DND-41 (cell line): ENCODE measurements at regions not wholly inside any gene's neighbourhood (a gene's known extent, or its start where the extent isn't known, plus 50 kb on each side); places are given as distances from the start of the nearest gene placed in this dataset.

ENCODE experiments used
- CTCF ChIP-seq: IDR thresholded peaks from 2 replicates; pipeline ENCODE4 v1.5.1; 2012; ENCODE audit warnings: borderline replicate concordance, low read length, moderate library complexity, mild to moderate bottlenecking; ENCODE audit not compliant: poor library complexity, severe bottlenecking; ENCODE audit errors: extremely low read depth
- EZH2 ChIP-seq: IDR thresholded peaks from 3 replicates; pipeline ENCODE4 v1.6.1; 2012; ENCODE audit warnings: borderline replicate concordance, low read depth, mild to moderate bottlenecking, moderate library complexity, low read length, inconsistent platforms; ENCODE audit not compliant: severe bottlenecking

- TF ChIP-seq CTCF (no peak), EZH2 (no peak)
Observed at GRCh38 chr12:62168411-62168810, 91.8 kb upstream of the USP15 start.
